RKO (cell line): ENCODE measurements at regions not wholly inside any gene's neighbourhood (a gene's known extent, or its start where the extent isn't known, plus 50 kb on each side); places are given as distances from the start of the nearest gene placed in this dataset.
"Not testable (repeated sequence)": the region's sequence is repeated elsewhere in the genome, so short reads cannot be mapped to it uniquely, and the experiment has no call there.

ENCODE experiments used
- DNase-seq: peaks from one replicate; pipeline ENCODE4 v3.0.0-alpha.2; 2016; ENCODE audit warnings: low spot score

GRCh38 chr2:175606010-175606841 lies 395.8 kb downstream of the LNPK start:
- no peak for DNase-seq

GRCh38 chr2:175605640-175606009 lies 396.4 kb downstream of the LNPK start:
- no peak for DNase-seq

GRCh38 chr2:175601969-175602368 lies 400.1 kb downstream of the LNPK start:
- no peak for DNase-seq

GRCh38 chr2:175599966-175600831 lies 401.9 kb downstream of the LNPK start:
- DNase-seq = no peak

- no peak for DNase-seq
Observed at GRCh38 chr2:175597286-175597685, 404.8 kb downstream of the LNPK start.

- DNase-seq = no peak
Observed at GRCh38 chr2:175595139-175595538, 406.9 kb downstream of the LNPK start.

GRCh38 chr2:175593686-175594525 lies 408.2 kb downstream of the LNPK start:
- not testable (repeated sequence) for DNase-seq

GRCh38 chr2:175588213-175588612 lies 406.7 kb upstream of the ATP5MC3 start:
- not testable (repeated sequence) for DNase-seq

- DNase-seq = no peak
Observed at GRCh38 chr2:175585496-175585895, 404.0 kb upstream of the ATP5MC3 start.

- DNase-seq = no peak
Observed at GRCh38 chr2:175580652-175581051, 399.1 kb upstream of the ATP5MC3 start.

- DNase-seq = no peak
Observed at GRCh38 chr2:175579646-175580045, 398.1 kb upstream of the ATP5MC3 start.

- DNase-seq = no peak
Observed at GRCh38 chr2:175577368-175577970, 396.0 kb upstream of the ATP5MC3 start.

- DNase-seq = no peak
Observed at GRCh38 chr2:175576875-175577274, 395.4 kb upstream of the ATP5MC3 start.

GRCh38 chr2:175576270-175576669 lies 394.8 kb upstream of the ATP5MC3 start:
- DNase-seq = no peak

- no peak for DNase-seq
Observed at GRCh38 chr2:175575346-175576258, 394.1 kb upstream of the ATP5MC3 start.

- DNase-seq = no peak
Observed at GRCh38 chr2:175574069-175574468, 392.6 kb upstream of the ATP5MC3 start.

GRCh38 chr2:175571078-175571653 lies 389.7 kb upstream of the ATP5MC3 start:
- no peak for DNase-seq

GRCh38 chr2:175568109-175568730 lies 386.7 kb upstream of the ATP5MC3 start:
- DNase-seq = no peak

GRCh38 chr2:175567435-175568061 lies 386.0 kb upstream of the ATP5MC3 start:
- no peak for DNase-seq
